ENCODE measurements at regions not wholly inside any gene's neighbourhood (a gene's known extent, or its start where the extent isn't known, plus 50 kb on each side); places are given as distances from the start of the nearest gene placed in this dataset.

- no peaks in the 10 kb centered on the region for H3K79me2 ChIP-seq (ENCODE audit: control insufficient read depth, insufficient read depth, low read length)
- no peaks in the 10 kb centered on the region for H3K36me3 ChIP-seq (ENCODE audit: control insufficient read depth in 2 of 2, extremely low read depth in 1 of 2, insufficient read depth in 2 of 2, low read length in 2 of 2)
- H3K4me3 ChIP-seq (replicated peaks in 1 of 3; ENCODE audit: insufficient read depth in 1 of 3, low read depth in 1 of 3, low read length in 3 of 3): no peak overlapping the region
- no TSS peak for BruUV-seq (replicated peaks)
- dilution Hi-C loops (cut with MboI; ENCODE audit: extremely low pct_ligation_motif_present, low sequenced_read_pairs) (no loop called here), intact Hi-C loops (cut with micrococcal nuclease) (no loop called here)
- H3K27me3 ChIP-seq (ENCODE audit: control insufficient read depth in 2 of 2, insufficient read depth in 2 of 2, low read length in 2 of 2): no peaks in the 10 kb centered on the region
- no peak overlapping the region for H3K4me2 ChIP-seq (ENCODE audit: insufficient read depth, low read length)
- H3K9me1 ChIP-seq (replicated peaks; ENCODE audit: control insufficient read depth, extremely low read depth, insufficient read depth, low read length): no peaks in the 10 kb centered on the region
- no peak overlapping the region for H3K27ac ChIP-seq (ENCODE audit: insufficient read depth, low read depth, low read length)
- H4K20me1 ChIP-seq (replicated peaks; ENCODE audit: control insufficient read depth, extremely low read depth, insufficient read depth, low read length): no peaks in the 10 kb centered on the region
- H3K9ac ChIP-seq (replicated peaks; ENCODE audit: extremely low read depth, insufficient read depth, low read length): no peak overlapping the region
- no peak for FAIRE-seq
- no peaks in the 10 kb centered on the region for H3K4me1 ChIP-seq (ENCODE audit: control insufficient read depth, extremely low read depth, insufficient read depth, low read length)
- DNase-seq (ENCODE audit: low read depth, low spot score): no peak
- TF ChIP-seq CTCF (IDR thresholded peaks at IDR 0.05; ENCODE audit: extremely low read depth in 1 of 2, insufficient read depth in 1 of 2, low read depth in 1 of 2, low read length in 2 of 2) (no peak), POLR2AphosphoS5 (IDR thresholded peaks at IDR 0.05; ENCODE audit: insufficient read depth, low read depth, low read length) (no peak), EZH2 (IDR thresholded peaks at IDR 0.05; ENCODE audit: borderline replicate concordance, low read depth, low read length, severe bottlenecking) (no peak), MAX (IDR thresholded peaks at IDR 0.05; ENCODE audit: insufficient read depth, insufficient read length) (no peak), POLR2A (IDR thresholded peaks at IDR 0.05; ENCODE audit: low read depth, low read length) (no peak), FOS (IDR thresholded peaks at IDR 0.05; ENCODE audit: borderline replicate concordance, insufficient read depth, low read length) (no peak), JUN (IDR thresholded peaks at IDR 0.05; ENCODE audit: borderline replicate concordance, insufficient read depth, insufficient read length, low read depth) (no peak), GATA2 (IDR thresholded peaks at IDR 0.05; ENCODE audit: insufficient read depth, insufficient read length, low read depth, low read length) (no peak), MYC (IDR thresholded peaks at IDR 0.05; ENCODE audit: low read depth, low read length) (no peak)
- ChIA-PET CTCF (no interaction called here), POLR2A (no interaction called here)
- H2AFZ ChIP-seq (ENCODE audit: low read depth, low read length): no peak overlapping the region
- H3K9me3 ChIP-seq (replicated peaks; ENCODE audit: control insufficient read depth, insufficient read depth, low read length): no peaks in the 10 kb centered on the region
These were observed 79.6 kb upstream of the NECTIN1 start for GRCh38 chr11:119808407-119809185.

Measured in endothelial cell of umbilical vein (primary cell).